HG03558 (cell line): ENCODE measurements at regions not wholly inside any gene's neighbourhood (a gene's known extent, or its start where the extent isn't known, plus 50 kb on each side); places are given as distances from the start of the nearest gene placed in this dataset.
"Not testable (repeated sequence)": the region's sequence is repeated elsewhere in the genome, so short reads cannot be mapped to it uniquely, and the experiment has no call there.

Source experiments
- ATAC-seq: cut with Tn5 transposase; IDR thresholded peaks from one replicate; pipeline ENCODE4 v1.9.1; 2021; ENCODE audit warnings: moderate number of reproducible peaks; ENCODE audit not compliant: unreplicated experiment; ENCODE audit errors: extremely low read depth

GRCh38 chr1:104135036-104135435 lies 385.3 kb downstream of the AMY1C start:
- not testable (repeated sequence) for ATAC-seq

- ATAC-seq = no peak
These were observed 386.9 kb downstream of the AMY1C start for GRCh38 chr1:104136621-104137020.

DNA sequence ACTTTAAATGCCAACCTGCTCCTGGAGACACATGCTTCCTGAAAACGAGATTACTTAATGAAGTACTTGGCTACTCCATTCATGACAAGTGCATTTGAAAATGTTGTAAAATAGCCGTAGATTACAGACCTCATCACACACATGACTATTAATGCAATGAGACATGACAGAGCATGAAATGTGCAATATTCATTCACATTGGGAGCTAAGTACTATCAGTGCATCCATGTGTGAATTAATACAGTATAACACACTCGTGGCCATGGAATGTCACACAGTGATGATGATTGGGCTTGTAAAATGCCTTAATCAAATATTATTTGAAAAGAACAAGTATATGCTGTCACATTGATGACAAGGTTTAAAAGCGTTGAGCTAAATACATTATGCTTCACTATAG lies 407.0 kb downstream of the AMY1C start:
- ATAC-seq = no peak

GRCh38 chr1:104163912-104164476 lies 414.3 kb downstream of the AMY1C start:
- ATAC-seq = no peak

DNA sequence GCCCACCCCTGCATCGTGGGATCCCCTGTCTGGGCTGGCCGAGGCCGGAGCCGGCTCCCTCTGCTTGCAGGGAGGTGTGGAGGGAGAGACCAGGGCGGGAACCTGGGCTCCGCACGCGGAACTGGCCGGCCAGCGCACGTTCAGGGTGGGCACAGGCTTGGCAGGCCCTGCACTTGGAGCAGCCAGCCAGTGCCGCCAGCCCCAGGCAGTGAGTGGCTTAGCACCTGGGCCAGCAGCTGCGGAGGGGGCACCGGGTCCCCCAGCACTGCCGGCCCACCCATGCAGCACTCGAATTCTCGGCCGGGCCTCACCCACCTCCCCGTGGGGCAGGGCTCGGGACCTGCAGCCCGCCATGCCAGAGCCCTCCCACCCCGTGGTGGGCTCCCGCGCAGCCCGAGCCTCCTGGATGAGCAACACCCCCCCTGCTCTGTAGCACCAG lies 422.6 kb downstream of the AMY1C start:
- no peak for ATAC-seq

- ATAC-seq = no peak
These were observed 432.6 kb downstream of the AMY1C start for GRCh38 chr1:104182251-104182650.

GRCh38 chr1:104189207-104189606 lies 439.5 kb downstream of the AMY1C start:
- ATAC-seq = no peak

DNA sequence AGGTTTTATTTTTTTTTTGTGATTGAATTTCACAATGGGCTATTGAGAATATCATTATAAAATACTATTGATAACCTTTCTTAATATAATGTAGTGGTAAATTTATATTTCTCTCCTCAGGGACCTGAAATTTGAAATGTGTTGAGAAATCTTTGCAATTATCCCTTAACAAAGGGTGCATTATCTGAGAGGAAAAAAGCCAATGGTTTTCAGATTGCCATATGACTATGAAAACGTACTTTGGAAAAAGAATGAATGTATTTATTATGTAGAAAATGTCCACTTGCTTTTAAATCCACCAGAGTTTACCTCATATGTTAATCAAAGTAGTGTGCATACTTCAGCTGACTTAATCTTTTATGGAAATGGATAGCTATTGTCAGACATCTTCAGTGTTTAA lies 441.1 kb downstream of the AMY1C start:
- ATAC-seq = no peak

- ATAC-seq = no peak
These were observed 445.7 kb downstream of the AMY1C start for GRCh38 chr1:104195395-104195794.

DNA sequence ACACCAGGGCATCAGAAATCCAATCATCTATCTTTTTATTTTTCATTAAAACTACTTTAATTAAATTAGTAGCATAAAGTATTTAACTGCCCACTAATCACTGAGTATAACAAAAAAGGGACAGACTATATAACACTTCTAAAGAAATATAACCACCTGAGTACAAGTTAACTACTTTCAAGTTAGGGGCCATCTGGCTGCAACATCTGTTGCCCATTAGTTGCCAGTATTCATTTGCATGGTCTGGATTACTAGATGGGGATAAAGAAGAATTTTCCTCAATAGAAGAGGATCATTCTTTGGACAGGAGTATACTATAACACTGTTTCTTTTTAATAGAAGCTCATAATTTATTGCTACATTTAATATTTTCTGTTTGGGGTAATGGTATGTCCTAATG lies 446.4 kb downstream of the AMY1C start:
- no peak for ATAC-seq

DNA sequence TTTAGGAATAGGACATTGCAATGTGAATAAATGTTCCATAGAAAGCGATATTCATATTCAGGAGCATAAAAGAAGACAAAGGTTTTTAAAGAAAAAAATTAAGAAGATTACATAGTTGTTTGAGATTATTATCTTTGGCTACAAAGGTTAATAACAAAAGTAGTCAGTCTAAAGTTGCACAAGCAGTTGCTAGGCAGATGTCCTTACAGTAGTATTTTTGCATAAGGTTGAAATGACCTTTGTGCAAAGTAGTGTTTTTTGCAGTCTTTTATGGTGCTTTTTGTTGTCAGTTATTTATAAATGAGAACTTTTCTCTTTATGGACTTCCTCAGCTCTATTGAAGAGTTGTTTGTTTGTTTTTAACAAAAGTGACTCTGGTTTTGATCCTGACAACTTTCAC lies 447.8 kb downstream of the AMY1C start:
- no peak for ATAC-seq

GRCh38 chr1:104212239-104212638 lies 462.5 kb downstream of the AMY1C start:
- ATAC-seq = no peak

DNA sequence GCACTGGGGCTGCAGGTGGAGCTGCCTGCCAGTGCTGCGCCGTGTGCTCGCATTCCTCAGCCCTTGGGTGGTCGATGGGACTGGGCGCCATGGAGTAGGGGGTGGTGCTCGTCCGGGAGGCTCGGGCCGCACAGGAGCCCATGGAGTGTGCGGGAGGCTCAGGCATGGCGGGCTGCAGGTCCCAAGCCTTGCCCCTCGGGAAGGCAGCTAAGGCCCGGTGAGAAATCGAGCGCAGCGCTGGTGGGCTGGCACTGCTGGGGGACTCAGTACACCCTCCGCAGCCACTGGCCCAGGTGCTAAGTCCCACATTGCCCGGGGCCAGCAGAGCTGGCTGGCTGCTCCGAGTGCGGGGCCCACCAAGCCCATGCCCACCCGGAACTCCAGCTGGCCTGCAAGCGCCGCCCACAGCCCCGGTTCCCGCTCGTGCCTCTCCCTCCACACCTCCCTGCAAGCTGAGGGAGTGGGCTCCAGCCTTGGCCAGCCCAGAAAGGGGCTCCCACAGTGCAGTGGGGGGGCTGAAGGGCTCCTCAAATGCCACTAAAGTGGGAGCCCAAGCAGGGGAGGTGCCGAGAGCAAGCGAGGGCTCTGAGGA lies 467.8 kb downstream of the AMY1C start:
- ATAC-seq = not testable (repeated sequence)

- ATAC-seq = no peak
These were observed 480.2 kb downstream of the AMY1C start for GRCh38 chr1:104229860-104230259.

DNA sequence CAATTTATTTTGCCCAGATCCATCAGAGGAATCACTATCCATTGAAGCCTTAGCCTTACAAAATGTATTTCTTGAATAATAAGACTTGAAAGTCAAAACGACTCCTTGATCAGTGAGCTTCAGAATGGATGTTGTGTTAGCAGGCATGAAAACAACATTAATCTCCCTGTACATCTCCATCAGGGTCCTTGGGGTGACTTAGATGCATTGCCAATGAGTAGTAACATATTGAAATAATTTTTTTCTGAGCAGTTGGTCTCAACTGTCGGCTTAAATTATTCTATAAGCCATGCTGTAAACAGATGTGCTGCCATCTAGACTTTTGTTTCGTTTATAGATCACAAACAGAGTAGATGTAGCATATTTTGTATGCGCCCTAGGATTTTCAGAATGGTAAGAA lies 482.0 kb downstream of the AMY1C start:
- no peak for ATAC-seq

DNA sequence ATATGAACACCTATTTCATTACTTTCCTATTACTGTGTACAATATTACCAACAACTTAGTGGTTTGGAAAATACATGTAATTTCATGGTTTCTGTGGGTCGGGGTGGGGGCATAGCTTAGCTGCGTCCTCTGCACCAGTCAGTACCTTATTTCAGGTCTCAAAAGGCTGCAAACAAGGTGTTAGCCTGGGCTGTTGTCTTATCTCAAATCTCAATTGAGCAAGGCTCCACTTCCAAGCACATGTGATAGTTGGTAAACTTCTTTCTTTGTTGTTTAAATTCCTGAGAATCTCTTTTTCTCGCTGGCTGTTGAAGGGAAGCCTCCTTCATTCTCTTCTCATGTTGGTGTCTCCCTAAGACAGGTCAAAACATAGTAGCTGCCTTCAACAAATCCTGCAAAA lies 485.4 kb downstream of the AMY1C start:
- no peak for ATAC-seq

- ATAC-seq = no peak
These were observed 489.3 kb downstream of the AMY1C start for GRCh38 chr1:104238991-104239390.

DNA sequence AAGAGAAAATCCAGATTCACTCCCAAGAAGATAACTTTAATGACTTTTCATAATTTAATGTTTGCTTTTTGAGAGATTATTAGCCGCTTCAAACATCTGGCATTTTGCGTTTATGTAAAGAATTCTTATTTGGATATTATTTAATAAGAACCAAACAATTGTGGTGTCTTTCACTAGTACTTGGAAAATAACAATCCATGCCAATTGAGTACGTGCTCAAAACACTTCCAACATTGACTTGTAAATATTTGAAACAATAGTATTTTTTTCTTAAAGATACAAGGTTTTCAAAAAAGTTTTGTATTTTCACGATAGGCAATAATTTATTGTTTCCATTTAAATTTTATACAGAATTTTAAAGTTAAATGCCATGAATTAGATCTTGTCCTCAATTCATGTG lies 498.7 kb downstream of the AMY1C start:
- no peak for ATAC-seq

- no peak for ATAC-seq
These were observed 509.8 kb downstream of the AMY1C start for GRCh38 chr1:104259481-104259880.

DNA sequence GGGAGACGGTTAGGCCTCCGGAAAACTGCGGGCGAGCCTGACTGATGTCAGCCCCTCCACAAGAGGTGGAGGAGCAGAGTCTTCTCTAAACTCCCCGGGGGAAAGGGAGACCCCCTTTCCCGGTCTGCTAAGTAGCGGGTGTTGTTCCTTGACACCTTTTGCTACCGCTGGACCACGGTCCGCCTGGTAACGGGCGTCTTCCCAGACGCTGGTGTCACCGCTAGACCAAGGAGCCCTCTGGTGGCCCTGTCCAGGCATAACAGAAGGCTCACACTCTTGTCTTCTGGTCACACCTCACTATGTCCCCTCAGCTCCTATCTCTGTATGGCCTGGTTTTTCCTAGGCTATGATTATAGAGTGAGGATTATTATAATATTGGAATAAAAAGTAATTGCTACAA lies 513.4 kb downstream of the AMY1C start:
- ATAC-seq = not testable (repeated sequence)

DNA sequence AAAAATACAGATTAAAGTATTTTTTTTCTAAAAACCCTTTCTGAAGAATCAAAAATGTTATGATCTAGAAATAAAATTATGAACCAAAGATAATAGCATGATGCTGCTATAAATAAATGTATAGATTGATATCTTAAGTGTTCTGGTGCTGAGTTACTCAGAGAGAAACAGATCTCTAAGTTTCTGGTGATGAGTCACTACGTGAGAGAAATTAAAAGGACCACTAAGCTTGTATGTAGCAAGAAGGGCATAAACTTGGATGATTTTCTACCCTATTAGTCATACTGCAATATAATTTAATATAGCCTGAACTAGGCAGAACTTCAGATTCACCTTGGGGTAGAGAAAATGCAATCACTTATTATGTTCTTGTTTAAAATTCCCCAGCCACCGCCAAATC lies 514.8 kb downstream of the AMY1C start:
- ATAC-seq = no peak

DNA sequence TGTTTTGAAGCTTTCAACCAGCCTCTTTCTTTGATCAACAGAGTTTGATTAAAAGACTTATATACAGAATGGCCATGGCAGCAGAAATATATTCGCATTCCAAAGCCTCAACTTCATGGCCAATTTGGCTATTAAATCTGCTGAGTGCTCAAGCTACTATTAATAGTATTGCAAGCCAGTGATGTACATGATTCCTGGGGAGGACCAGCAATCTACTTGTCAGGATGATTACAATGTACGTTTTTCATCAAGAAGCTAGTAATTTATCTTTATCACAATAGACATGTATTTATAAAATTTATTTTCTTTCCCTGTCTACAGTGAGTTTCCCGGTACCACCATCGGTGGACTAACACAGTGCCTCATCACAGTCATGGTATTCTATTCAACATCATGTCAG lies 515.5 kb downstream of the AMY1C start:
- ATAC-seq = no peak
